SK-N-MC (cell line): ENCODE measurements at regions not wholly inside any gene's neighbourhood (a gene's known extent, or its start where the extent isn't known, plus 50 kb on each side); places are given as distances from the start of the nearest gene placed in this dataset.

ENCODE experiments used
- EZH2 ChIP-seq: fragments of 200-600 bp; sonication (generic); IDR thresholded peaks from one replicate; pipeline ENCODE4 v1.6.1; 2017; ENCODE audit warnings: antibody characterized with exemption
- FOXP2 ChIP-seq: optimal IDR thresholded peaks from 2 replicates; pipeline ENCODE3; 2011; ENCODE audit warnings: mild to moderate bottlenecking, moderate library complexity; ENCODE audit not compliant: insufficient read depth; ENCODE audit errors: extremely low read length, control extremely low read depth
- POLR2AphosphoS5 ChIP-seq: IDR thresholded peaks from 2 replicates; pipeline ENCODE4 v1.6.1; 2012; ENCODE audit warnings: mild to moderate bottlenecking, low read depth, low read length, borderline replicate concordance

GRCh38 chr22:23512721-23513120 is 67.4 kb downstream of the IGLL1 start:
- TF ChIP-seq POLR2AphosphoS5 (no peak), EZH2 (no peak), FOXP2 (no peak)
